Sigmoid colon (tissue), 3 donors: ENCODE measurements at regions not wholly inside any gene's neighbourhood (a gene's known extent, or its start where the extent isn't known, plus 50 kb on each side); places are given as distances from the start of the nearest gene placed in this dataset.

Experiments
- POLR2A ChIP-seq, 2 donors: fragments of 450-650 bp; IDR thresholded peaks; one replicate each; pipeline ENCODE4 v1.6.1; 2016; ENCODE audit warnings: antibody characterized with exemption in 2 of 2, mild to moderate bottlenecking in 2 of 2, moderate library complexity in 2 of 2
- TF ChIP-seq, protein P1 (sequence below), 4 experiments: fragments of 450-650 bp in 3 of 4; fragments of 200-600 bp in 1 of 4; IDR thresholded peaks; one replicate each; pipeline ENCODE4 v1.5.1; 2016 to 2019; ENCODE audit warnings: antibody characterized with exemption in 4 of 4, mild to moderate bottlenecking in 3 of 4, moderate library complexity in 2 of 4

DNA sequence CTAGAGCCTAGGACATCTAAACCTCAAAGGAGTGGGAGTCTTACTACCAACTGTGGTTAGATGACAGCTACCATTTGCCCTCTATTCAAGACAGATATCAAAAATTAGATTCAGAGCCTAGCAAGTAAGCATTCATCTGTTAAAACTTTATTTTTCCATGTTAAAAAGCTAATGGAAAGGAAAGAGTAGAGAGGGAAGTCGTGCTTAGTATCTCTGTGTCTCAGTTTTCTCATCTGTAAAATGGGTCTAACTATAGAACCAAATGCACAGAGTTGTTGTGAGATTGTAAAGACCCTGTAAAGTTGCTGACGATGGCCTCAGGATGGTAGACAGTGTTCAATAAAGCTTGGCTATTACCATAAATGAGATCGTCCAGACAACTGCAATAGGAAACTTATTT is 428.5 kb upstream of the RUNX1 start:
- TF ChIP-seq POLR2A (IDR thresholded peaks at IDR 0.05) = no peak
- TF ChIP-seq, protein P1, sequence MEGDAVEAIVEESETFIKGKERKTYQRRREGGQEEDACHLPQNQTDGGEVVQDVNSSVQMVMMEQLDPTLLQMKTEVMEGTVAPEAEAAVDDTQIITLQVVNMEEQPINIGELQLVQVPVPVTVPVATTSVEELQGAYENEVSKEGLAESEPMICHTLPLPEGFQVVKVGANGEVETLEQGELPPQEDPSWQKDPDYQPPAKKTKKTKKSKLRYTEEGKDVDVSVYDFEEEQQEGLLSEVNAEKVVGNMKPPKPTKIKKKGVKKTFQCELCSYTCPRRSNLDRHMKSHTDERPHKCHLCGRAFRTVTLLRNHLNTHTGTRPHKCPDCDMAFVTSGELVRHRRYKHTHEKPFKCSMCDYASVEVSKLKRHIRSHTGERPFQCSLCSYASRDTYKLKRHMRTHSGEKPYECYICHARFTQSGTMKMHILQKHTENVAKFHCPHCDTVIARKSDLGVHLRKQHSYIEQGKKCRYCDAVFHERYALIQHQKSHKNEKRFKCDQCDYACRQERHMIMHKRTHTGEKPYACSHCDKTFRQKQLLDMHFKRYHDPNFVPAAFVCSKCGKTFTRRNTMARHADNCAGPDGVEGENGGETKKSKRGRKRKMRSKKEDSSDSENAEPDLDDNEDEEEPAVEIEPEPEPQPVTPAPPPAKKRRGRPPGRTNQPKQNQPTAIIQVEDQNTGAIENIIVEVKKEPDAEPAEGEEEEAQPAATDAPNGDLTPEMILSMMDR (IDR thresholded peaks at IDR 0.05) = no peak
